Endodermal cell (in vitro differentiated cells): ENCODE measurements at regions not wholly inside any gene's neighbourhood (a gene's known extent, or its start where the extent isn't known, plus 50 kb on each side); places are given as distances from the start of the nearest gene placed in this dataset.
A peak's percentile ranks its signal among the peaks of the same experiment; 100 is the strongest.

Experiments used
- DNase-seq: peaks from one replicate; pipeline ENCODE4 v3.0.0-alpha.2; 2017
- H3K27ac ChIP-seq: 2 replicates; pipeline ENCODE4 v1.5.1; 2013; ENCODE audit warnings: mild to moderate bottlenecking, low read depth, low read length, moderate library complexity
- H3K27me3 ChIP-seq: 2 replicates; pipeline ENCODE4 v1.6.1; 2013; ENCODE audit warnings: mild to moderate bottlenecking, low read length, moderate library complexity; ENCODE audit not compliant: insufficient read depth, control insufficient read depth, poor library complexity, severe bottlenecking
- H3K36me3 ChIP-seq: 2 replicates; pipeline ENCODE4 v1.7.0; 2013; ENCODE audit warnings: mild to moderate bottlenecking, low read length, moderate library complexity; ENCODE audit not compliant: control insufficient read depth, insufficient read depth
- H3K4me1 ChIP-seq: one replicate; pipeline ENCODE4 v1.7.0; 2013; ENCODE audit warnings: low read length; ENCODE audit not compliant: control insufficient read depth, insufficient read depth
- H3K4me3 ChIP-seq: 2 replicates; pipeline ENCODE4 v1.5.1; 2013; ENCODE audit warnings: mild to moderate bottlenecking, low read length, moderate library complexity
- H3K9ac ChIP-seq: 2 replicates; pipeline ENCODE4 v1.6.1; 2013; ENCODE audit warnings: mild to moderate bottlenecking, low read length, moderate library complexity; ENCODE audit not compliant: poor library complexity, severe bottlenecking; ENCODE audit errors: extremely low read depth
- H3K9me3 ChIP-seq: 2 replicates; pipeline ENCODE4 v1.6.1; 2013; ENCODE audit warnings: mild to moderate bottlenecking, low read length, moderate library complexity; ENCODE audit not compliant: control insufficient read depth
- H3K27ac Mint-ChIP-seq: 2 replicates; pipeline ENCODE4 v1.8.0; 2020; ENCODE audit warnings: mixed read lengths
- H3K27me3 Mint-ChIP-seq: 2 replicates; pipeline ENCODE4 v1.8.0; 2021; ENCODE audit warnings: mild to moderate bottlenecking, mixed read lengths; ENCODE audit not compliant: insufficient read depth
- H3K36me3 Mint-ChIP-seq: 2 replicates; pipeline ENCODE4 v1.8.0; 2020; ENCODE audit warnings: low read depth, mixed read lengths
- H3K4me1 Mint-ChIP-seq: 2 replicates; pipeline ENCODE4 v1.8.0; 2020; ENCODE audit warnings: mixed read lengths
- H3K4me3 Mint-ChIP-seq: 2 replicates; pipeline ENCODE4 v1.8.0; 2020; ENCODE audit warnings: mild to moderate bottlenecking, moderate library complexity, mixed read lengths
- H3K9me3 Mint-ChIP-seq: 2 replicates; pipeline ENCODE4 v1.8.0; 2020; ENCODE audit warnings: mild to moderate bottlenecking, mixed read lengths
- CTCF ChIP-seq: fragments of 200-600 bp; sonication (generic); conservative IDR thresholded peaks from 2 replicates; pipeline ENCODE4 v1.5.0; 2021; ENCODE audit warnings: antibody characterized with exemption, mild to moderate bottlenecking
- WGBS, 2 experiments: methylation state at CpG; one replicate each; pipeline versions ENCODE4 v1.1.5 to v1.1.7; 2013; ENCODE audit warnings: missing lambda C conversion rate in 2 of 2, mixed read lengths in 1 of 2; ENCODE audit not compliant: insufficient coverage in 1 of 2, insufficient read length in 1 of 2; 5-methylcytosine and 5-hydroxymethylcytosine counted together

GRCh38 chrX:10050481-10050880, 83.3 kb downstream of the CLDN34 start:
- TF ChIP-seq CTCF = no peak
- H3K9ac ChIP-seq = no peak overlapping the region
- H3K4me3 ChIP-seq = no peak overlapping the region
- peak overlapping the region; percentile 38 for H3K27ac ChIP-seq
- no peaks in the 10 kb centered on the region for H3K4me1 ChIP-seq
- Mint-ChIP-seq H3K4me1 (peaks cover 22% of the 10 kb centered on the region), H3K27me3 (no peaks in the 10 kb centered on the region), H3K27ac (no peak overlapping the region), H3K9me3 (peaks cover 76% of the 10 kb centered on the region), H3K36me3 (peaks cover 12% of the 10 kb centered on the region), H3K4me3 (no peak overlapping the region)
- H3K27me3 ChIP-seq = no peaks in the 10 kb centered on the region
- H3K9me3 ChIP-seq = no peaks in the 10 kb centered on the region
- WGBS, 2 experiments = 70% methylated on average over 5 of the region's 5 CpGs; no CpG with 5 or more reads in 1 of the 2 experiments
- H3K36me3 ChIP-seq = no peaks in the 10 kb centered on the region
- peak; percentile 76 for DNase-seq

- H3K4me1 Mint-ChIP-seq = peaks cover 22% of the 10 kb centered on the region
Measured at GRCh38 chrX:10051866-10052480, 84.8 kb downstream of the CLDN34 start.

GRCh38 chrX:10052906-10053625, 85.9 kb downstream of the CLDN34 start:
- TF ChIP-seq CTCF = no peak
- no peak overlapping the region for H3K4me3 Mint-ChIP-seq
- no peaks in the 10 kb centered on the region for H3K36me3 ChIP-seq
- H3K27me3 ChIP-seq = no peaks in the 10 kb centered on the region
- H3K9me3 ChIP-seq = no peaks in the 10 kb centered on the region
- peaks cover 13% of the 10 kb centered on the region for H3K4me1 Mint-ChIP-seq
- H3K9ac ChIP-seq = no peak overlapping the region
- DNase-seq = no peak
- H3K9me3 Mint-ChIP-seq = peaks cover 82% of the 10 kb centered on the region
- no peak overlapping the region for H3K27ac ChIP-seq
- H3K4me3 ChIP-seq = no peak overlapping the region
- H3K27ac Mint-ChIP-seq = no peak overlapping the region
- H3K36me3 Mint-ChIP-seq = peaks cover 16% of the 10 kb centered on the region
- 90% methylated on average over 5 of the region's 5 CpGs; no CpG with 5 or more reads in 1 of the 2 experiments for WGBS, 2 experiments
- H3K4me1 ChIP-seq = no peaks in the 10 kb centered on the region
- H3K27me3 Mint-ChIP-seq = no peaks in the 10 kb centered on the region

More at GRCh38 chrX:10051866-10052480, 84.8 kb downstream of the CLDN34 start:
- no peak for TF ChIP-seq CTCF
- Histone ChIP-seq H3K27ac (no peak overlapping the region), H3K4me1 (no peaks in the 10 kb centered on the region), H3K36me3 (no peaks in the 10 kb centered on the region), H3K9me3 (no peaks in the 10 kb centered on the region), H3K4me3 (no peak overlapping the region), H3K9ac (no peak overlapping the region), H3K27me3 (no peaks in the 10 kb centered on the region)
- Mint-ChIP-seq H3K4me3 (no peak overlapping the region), H3K36me3 (peaks cover 16% of the 10 kb centered on the region), H3K9me3 (peaks cover 81% of the 10 kb centered on the region), H3K27ac (no peak overlapping the region), H3K27me3 (no peaks in the 10 kb centered on the region)
- DNase-seq = no peak
- WGBS, 2 experiments = 97 to 100% methylated on average over 2 to 5 of the region's 5 CpGs
